IPS-18a (cell line): ENCODE measurements at regions not wholly inside any gene's neighbourhood (a gene's known extent, or its start where the extent isn't known, plus 50 kb on each side); places are given as distances from the start of the nearest gene placed in this dataset.

Source experiments
- H3K27ac ChIP-seq: one replicate; pipeline ENCODE4 v1.5.1; 2013; ENCODE audit warnings: low read length
- H3K27me3 ChIP-seq: one replicate; pipeline ENCODE4 v1.6.1; 2013; ENCODE audit warnings: mild to moderate bottlenecking, low read length; ENCODE audit not compliant: control insufficient read depth, insufficient read depth
- H3K36me3 ChIP-seq: one replicate; pipeline ENCODE4 v1.6.1; 2013; ENCODE audit warnings: low read depth, low read length; ENCODE audit not compliant: control insufficient read depth
- H3K4me1 ChIP-seq: one replicate; pipeline ENCODE4 v1.6.1; 2013; ENCODE audit warnings: low read depth, low read length; ENCODE audit not compliant: control insufficient read depth
- H3K4me3 ChIP-seq: one replicate; pipeline ENCODE4 v1.5.1; 2013; ENCODE audit warnings: low read length
- H3K9ac ChIP-seq: one replicate; pipeline ENCODE4 v1.6.1; 2013; ENCODE audit warnings: mild to moderate bottlenecking, low read length, moderate library complexity
- H3K9me3 ChIP-seq: one replicate; pipeline ENCODE4 v1.6.1; 2013; ENCODE audit warnings: low read depth, low read length; ENCODE audit not compliant: control insufficient read depth

DNA sequence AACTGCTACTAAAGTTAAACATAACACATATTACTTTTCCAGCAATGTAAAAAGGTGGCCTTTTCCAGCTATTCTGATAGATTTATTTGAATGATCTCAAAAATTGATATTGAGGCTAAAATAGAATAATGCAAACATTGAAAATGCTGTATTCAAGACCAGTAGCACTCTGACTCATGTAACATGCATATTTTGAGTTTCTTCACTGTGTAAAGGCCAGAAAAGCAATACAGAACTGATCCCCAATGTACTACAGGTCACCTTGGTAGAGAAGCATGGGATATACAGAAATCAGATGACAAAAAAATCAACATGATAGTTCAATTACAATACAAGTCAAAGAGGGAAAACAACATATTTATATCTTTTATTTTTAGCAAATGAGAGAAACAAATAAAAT, 419.6 kb downstream of the DIPK2A start:
- Histone ChIP-seq H3K36me3 (no peaks in the 10 kb centered on the region), H3K4me1 (no peaks in the 10 kb centered on the region), H3K4me3 (no peak overlapping the region), H3K9ac (no peak overlapping the region), H3K27ac (no peak overlapping the region), H3K9me3 (no peaks in the 10 kb centered on the region), H3K27me3 (no peaks in the 10 kb centered on the region)

DNA sequence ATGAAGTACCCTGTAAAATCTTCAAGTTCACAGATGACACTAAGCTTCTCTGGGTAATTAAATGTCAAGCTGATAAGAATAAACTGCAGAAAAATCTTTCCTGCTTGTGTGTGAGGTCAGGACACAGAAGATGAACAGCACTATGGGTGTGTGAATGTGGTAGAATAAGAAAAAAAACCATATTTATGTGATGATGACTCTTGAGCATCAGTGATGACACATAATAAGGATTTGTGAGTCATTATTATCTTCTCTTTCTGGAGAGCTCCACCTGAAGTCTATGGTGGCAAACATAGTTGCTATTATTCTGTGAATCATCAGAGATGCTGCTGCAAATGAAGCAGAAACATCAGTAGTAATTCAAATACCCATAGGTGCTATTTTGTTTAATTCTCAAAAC, 422.4 kb downstream of the DIPK2A start:
- Histone ChIP-seq H3K27ac (no peak overlapping the region), H3K36me3 (no peaks in the 10 kb centered on the region), H3K27me3 (no peaks in the 10 kb centered on the region), H3K9ac (no peak overlapping the region), H3K9me3 (no peaks in the 10 kb centered on the region), H3K4me1 (no peaks in the 10 kb centered on the region), H3K4me3 (no peak overlapping the region)

DNA sequence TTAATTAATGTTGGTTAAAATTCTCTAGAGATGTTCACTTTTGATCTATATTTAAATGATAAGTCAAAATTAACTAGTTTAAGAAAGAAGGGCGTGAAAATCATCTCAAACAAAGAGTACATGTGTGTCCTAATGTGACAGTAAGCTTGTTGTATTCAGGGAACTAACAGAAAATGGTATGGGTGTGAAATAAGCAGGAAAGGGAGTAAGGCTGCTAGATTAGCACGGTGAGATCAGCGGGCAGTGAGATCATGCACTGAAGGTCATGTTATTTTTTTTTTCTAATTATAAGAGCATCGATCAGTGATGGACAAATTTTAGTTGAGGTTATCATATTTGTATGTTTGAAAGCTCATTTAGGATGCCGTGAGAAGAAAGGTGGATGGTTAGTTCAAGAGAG, 430.8 kb downstream of the DIPK2A start:
- Histone ChIP-seq H3K4me1 (no peaks in the 10 kb centered on the region), H3K4me3 (no peak overlapping the region), H3K9ac (no peak overlapping the region), H3K36me3 (no peaks in the 10 kb centered on the region), H3K9me3 (no peaks in the 10 kb centered on the region), H3K27ac (no peak overlapping the region), H3K27me3 (no peaks in the 10 kb centered on the region)

DNA sequence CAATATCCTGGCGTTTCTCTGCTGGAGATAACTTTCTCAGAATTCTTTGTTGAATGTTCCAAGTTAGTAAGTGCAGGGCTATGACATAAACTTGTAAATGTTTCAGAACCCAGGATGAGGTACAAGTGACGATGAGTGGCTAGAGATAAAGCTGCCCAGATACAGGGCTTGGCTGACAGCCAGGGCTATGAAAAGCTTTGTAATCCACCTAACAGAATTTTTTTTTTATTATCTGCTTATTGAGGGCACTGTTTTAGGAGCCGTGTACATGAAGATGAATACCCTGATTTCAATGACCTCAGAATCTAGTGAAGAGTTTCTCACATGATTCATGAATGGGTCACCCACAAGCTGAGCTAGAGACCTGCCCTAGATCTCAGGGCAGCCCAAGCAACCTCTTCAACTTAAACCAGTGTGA, 431.4 kb downstream of the DIPK2A start:
- no peaks in the 10 kb centered on the region for H3K4me1 ChIP-seq
- H3K4me3 ChIP-seq: no peak overlapping the region
- no peaks in the 10 kb centered on the region for H3K27me3 ChIP-seq
- H3K9ac ChIP-seq: no peak overlapping the region
- H3K36me3 ChIP-seq: no peaks in the 10 kb centered on the region
- H3K27ac ChIP-seq: no peak overlapping the region
- no peaks in the 10 kb centered on the region for H3K9me3 ChIP-seq

DNA sequence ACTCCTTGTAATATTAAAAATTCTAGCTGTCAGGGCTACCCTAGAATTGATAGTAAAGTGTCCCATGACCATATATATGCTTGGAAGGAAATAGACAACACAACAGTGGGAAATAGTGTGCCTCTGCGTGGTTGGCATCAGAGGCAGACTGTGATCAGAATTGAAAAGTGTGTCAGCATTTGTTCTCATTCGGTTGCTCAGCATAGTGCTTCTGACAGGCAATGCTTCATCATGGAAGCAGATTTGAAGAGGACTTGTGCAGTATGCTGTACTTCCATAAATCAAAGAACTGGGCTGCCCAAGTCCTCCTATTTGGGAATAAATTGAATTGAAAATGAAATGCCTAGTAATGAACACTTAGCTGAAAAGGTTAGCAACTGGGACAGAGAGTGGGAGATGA, 435.7 kb downstream of the DIPK2A start:
- Histone ChIP-seq H3K9me3 (no peaks in the 10 kb centered on the region), H3K27ac (no peak overlapping the region), H3K36me3 (no peaks in the 10 kb centered on the region), H3K27me3 (no peaks in the 10 kb centered on the region), H3K4me1 (no peaks in the 10 kb centered on the region), H3K4me3 (no peak overlapping the region), H3K9ac (no peak overlapping the region)

DNA sequence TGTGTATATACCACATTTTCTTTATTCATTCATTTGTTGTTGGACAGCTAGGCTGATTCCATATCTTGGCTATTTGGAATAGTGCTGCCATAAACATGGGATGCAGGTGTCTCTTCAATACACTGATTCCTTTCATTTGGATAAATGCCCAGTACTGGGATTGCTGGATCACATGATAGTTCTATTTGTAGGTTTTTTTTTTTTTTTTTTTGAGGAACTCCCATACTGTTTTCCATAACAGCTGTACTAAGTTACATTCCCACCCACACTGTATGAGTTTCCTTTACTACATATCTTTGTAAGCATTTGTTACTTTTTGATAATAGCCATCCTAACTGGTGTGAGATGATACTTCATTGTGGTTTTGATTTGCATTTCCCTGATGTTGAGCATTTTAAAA, 437.7 kb downstream of the DIPK2A start:
- no peaks in the 10 kb centered on the region for H3K9me3 ChIP-seq
- no peak overlapping the region for H3K9ac ChIP-seq
- H3K4me3 ChIP-seq: no peak overlapping the region
- no peak overlapping the region for H3K27ac ChIP-seq
- H3K36me3 ChIP-seq: no peaks in the 10 kb centered on the region
- no peaks in the 10 kb centered on the region for H3K4me1 ChIP-seq
- no peaks in the 10 kb centered on the region for H3K27me3 ChIP-seq

DNA sequence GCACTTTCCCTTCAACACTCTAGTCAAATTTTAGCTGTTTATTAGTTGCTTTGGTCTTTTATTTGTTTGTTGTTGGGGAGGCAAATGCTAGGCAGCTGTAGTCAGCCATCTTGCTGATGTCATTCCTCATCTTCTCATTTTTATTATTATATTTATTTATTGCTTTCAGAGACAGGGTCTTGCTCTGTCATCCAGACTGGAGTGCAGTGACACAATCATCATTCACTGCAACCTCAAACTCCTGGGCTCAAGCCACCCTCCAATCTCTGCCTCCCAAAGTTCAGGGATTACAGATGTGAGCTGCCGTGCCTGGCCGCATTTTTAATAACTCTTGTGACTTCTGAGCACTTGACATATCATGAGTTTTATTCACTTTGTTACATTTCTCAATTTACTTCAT, 441.4 kb downstream of the DIPK2A start:
- no peak overlapping the region for H3K27ac ChIP-seq

DNA sequence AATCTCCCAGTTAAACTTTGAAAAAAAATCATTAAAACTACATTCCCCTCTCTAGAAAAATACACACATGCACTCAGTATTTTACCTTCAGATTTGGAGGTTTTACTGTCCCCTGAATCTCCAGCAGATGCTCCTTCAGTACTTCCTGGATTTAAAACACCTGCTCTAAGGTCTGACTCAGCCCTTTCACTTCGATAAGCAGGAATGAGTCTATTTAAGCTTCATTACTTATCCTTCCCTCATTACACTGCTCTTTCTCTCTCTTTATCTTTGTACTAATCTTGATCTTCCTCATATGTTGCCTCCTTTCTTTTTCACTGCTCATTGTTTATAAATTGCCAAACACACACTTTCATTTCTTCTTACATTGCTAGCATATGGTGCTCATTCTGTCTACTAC, 443.9 kb downstream of the DIPK2A start:
- no peaks in the 10 kb centered on the region for H3K9me3 ChIP-seq
- H3K4me1 ChIP-seq: no peaks in the 10 kb centered on the region
- no peaks in the 10 kb centered on the region for H3K27me3 ChIP-seq
- no peaks in the 10 kb centered on the region for H3K36me3 ChIP-seq
- H3K27ac ChIP-seq: no peak overlapping the region
- H3K9ac ChIP-seq: no peak overlapping the region
- no peak overlapping the region for H3K4me3 ChIP-seq

More for the DNA sequence above, 441.4 kb downstream of the DIPK2A start:
- Histone ChIP-seq H3K9ac (no peak overlapping the region), H3K4me1 (no peaks in the 10 kb centered on the region), H3K9me3 (no peaks in the 10 kb centered on the region), H3K4me3 (no peak overlapping the region), H3K36me3 (no peaks in the 10 kb centered on the region), H3K27me3 (no peaks in the 10 kb centered on the region)

DNA sequence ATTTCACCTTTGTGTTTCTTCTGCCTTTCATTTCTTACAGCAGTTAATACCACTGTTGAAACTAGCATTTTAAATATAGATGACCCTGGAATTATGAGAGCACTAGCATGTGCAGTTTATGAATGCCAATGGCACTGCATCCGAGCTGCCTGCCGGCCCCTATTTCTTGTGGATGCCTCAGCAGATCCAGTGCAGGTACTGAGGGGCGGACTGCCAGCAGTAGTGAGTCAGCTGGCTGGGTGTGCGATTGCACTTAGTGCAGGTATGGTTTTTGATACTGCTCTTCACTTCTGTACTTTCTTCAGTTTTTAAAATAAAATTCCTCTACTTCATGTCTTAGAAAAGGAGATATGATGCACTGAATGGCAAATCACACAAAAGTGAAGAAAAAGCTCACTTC, 453.0 kb downstream of the DIPK2A start:
- Histone ChIP-seq H3K9me3 (no peaks in the 10 kb centered on the region), H3K27me3 (no peaks in the 10 kb centered on the region), H3K4me3 (no peak overlapping the region), H3K4me1 (peaks cover 5% of the 10 kb centered on the region), H3K36me3 (no peaks in the 10 kb centered on the region), H3K27ac (no peak overlapping the region), H3K9ac (no peak overlapping the region)

DNA sequence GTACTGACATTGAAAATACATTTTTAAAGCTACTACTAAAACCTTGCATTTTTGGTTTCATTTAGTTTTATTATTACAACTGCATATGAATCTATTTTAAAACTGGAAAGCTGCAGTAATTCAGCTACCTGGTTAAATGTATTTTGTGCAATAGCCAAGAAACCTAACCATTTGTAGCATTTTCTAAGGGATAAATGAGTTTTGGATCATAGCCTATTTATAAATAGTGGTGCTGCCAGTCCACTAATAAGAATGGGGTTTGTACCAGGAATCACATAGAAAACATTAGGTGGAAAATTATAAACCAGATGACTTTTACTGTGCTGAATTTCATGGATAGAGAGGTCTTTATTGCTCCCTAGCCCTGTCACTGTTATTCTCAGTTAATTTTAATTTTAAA, 454.7 kb downstream of the DIPK2A start:
- no peak overlapping the region for H3K9ac ChIP-seq
- no peaks in the 10 kb centered on the region for H3K9me3 ChIP-seq
- no peak overlapping the region for H3K27ac ChIP-seq
- no peaks in the 10 kb centered on the region for H3K36me3 ChIP-seq
- H3K4me1 ChIP-seq: peaks cover 11% of the 10 kb centered on the region
- H3K4me3 ChIP-seq: no peak overlapping the region
- H3K27me3 ChIP-seq: no peaks in the 10 kb centered on the region

DNA sequence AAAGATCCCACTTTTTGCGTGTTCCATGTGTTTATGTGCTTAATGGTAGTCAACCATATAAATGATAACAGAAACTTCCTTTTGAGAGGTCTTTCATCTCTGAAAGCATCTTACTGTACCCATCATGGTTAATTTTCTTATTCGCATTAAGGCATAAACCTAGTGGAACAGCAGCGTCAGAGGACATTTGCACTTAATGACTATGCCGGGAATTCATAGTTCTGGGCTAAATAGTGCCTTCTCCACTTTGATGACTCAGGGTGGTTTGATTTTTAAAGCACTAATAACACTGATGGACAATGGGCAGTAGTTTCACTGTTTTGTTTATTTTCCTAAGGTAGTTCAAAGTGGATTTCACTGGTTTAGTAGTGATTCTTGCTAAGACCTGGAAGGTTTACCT, 455.3 kb downstream of the DIPK2A start:
- H3K9me3 ChIP-seq: no peaks in the 10 kb centered on the region
- H3K4me3 ChIP-seq: no peak overlapping the region
- peaks cover 11% of the 10 kb centered on the region for H3K4me1 ChIP-seq
- no peak overlapping the region for H3K9ac ChIP-seq
- no peaks in the 10 kb centered on the region for H3K27me3 ChIP-seq
- H3K27ac ChIP-seq: no peak overlapping the region
- H3K36me3 ChIP-seq: no peaks in the 10 kb centered on the region

DNA sequence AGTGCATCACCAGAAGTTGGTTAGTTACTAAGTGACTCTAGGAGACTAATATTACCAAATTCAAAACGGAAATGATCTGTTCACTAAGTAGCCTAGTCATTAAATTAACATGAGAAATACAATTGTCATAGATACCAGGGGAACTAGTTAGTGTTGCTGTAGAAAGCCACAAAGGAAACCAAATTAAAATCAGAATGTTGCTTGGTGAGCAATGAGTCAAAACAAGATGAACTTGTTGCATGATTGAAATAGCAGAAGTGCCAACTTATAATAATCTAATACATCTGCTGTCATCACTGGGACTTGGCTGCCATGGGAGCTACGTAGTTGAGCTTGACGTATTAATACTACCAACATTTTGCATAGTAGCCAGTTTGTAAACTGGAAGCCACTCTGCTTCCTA, 458.1 kb downstream of the DIPK2A start:
- Histone ChIP-seq H3K36me3 (no peaks in the 10 kb centered on the region), H3K9ac (no peak overlapping the region), H3K9me3 (no peaks in the 10 kb centered on the region), H3K4me3 (no peak overlapping the region), H3K27me3 (no peaks in the 10 kb centered on the region), H3K4me1 (peaks cover 11% of the 10 kb centered on the region), H3K27ac (no peak overlapping the region)
